GM11168 (cell line): ENCODE measurements at regions not wholly inside any gene's neighbourhood (a gene's known extent, or its start where the extent isn't known, plus 50 kb on each side); places are given as distances from the start of the nearest gene placed in this dataset.

ENCODE experiments used
- in situ Hi-C: fragments of 300-500 bp; cut with MboI; formaldehyde crosslinking; loops from one replicate; pipeline ENCODE4 v1.12.0; 2022; ENCODE audit warnings: low sequenced_read_pairs; ENCODE audit not compliant: unreplicated experiment

GRCh38 chr10:36109399-36110023, 467.4 kb upstream of the FZD8 start:
- in situ Hi-C loops: no loop called here

- in situ Hi-C loops: no loop called here
These were observed 455.6 kb upstream of the FZD8 start for GRCh38 chr10:36097696-36098095.

DNA sequence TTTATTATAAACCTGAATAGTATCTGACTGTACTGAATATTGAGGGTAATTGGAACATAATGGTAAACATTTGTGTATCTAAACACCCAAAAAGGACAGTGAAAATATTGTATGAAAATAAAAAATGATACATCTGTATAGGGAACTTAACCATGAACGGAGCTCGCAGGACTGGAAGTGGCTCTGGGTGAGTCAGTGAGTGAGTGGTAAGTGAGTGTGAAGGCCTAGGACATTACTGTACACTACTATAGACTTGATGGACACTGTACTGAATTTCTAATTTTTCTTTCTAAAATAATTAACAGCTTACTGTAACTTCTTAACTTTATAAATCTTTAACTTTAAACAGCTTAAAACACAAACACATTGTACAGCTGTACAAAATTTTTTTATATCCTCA, 454.5 kb upstream of the FZD8 start:
- in situ Hi-C loops: no loop called here

- in situ Hi-C loops: no loop called here
These were observed 452.0 kb upstream of the FZD8 start for GRCh38 chr10:36094096-36094495.

- in situ Hi-C loops: no loop called here
These were observed 450.0 kb upstream of the FZD8 start for GRCh38 chr10:36092116-36092515.

DNA sequence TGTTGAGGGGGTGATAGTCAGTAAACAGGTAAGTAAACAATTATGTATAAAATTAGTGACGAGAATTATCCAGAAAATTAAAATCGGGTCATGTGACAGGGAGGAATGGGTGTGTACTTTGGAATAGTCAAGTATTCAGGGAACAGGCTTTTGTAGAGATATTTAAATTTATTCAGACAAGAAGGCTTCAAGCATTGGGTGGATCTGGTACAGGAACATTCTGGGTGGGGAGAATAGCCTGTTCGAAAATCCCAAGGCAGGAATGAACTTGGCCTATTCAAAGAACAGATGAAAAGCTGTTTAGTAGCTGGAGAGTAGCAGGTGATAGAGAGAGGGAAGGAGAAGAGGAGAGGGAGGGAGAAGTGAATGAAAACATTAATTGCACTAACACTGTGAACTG, 448.9 kb upstream of the FZD8 start:
- in situ Hi-C loops: no loop called here

GRCh38 chr10:36089790-36090440, 447.8 kb upstream of the FZD8 start:
- in situ Hi-C loops: no loop called here

DNA sequence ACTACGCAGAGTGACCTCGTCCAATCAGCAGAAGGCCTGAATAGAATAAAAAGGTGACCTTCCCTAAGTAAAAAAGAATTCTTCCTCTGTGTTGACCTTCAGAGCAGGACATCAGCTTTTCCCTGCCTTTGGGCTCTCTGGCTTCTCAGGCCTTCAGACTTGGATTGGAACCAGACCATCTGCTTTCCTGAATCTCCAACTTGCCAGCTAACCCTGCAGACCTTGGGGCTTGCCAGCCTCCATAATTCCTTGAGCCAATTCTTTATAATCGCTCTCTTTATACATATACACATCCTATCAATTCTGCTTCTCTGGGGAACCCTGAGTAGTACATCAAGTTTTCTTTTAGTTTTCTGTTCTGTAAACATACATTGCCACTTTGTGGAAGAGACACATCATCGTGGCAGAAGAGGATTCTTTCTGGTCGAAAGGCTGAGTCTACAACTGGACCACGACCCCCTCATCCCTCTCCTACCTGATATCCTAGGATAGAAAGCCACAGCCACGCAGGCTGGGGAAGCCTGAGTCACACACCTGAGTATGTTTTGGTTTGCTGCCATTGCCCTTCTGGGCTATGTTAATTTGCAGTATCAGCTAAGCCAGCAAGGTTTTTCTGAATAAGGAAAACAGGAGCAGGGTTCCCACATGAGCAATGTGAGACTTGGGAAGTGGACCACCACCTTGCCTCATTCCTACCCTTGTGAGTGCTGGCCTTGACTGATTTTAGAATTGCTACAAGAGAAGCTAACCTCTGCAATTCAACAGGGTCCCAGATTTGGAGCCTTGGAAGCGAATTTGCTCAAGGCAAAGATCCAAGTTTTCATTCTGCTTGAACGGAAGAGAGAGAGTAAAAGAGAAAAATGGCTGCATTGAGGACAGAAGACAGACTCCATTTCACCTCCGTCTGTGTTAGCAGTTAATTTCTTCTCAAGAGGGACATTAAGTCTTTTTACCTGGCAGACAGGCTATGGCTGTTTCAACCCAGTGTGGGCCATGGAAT, 445.2 kb upstream of the FZD8 start:
- in situ Hi-C loops: no loop called here

DNA sequence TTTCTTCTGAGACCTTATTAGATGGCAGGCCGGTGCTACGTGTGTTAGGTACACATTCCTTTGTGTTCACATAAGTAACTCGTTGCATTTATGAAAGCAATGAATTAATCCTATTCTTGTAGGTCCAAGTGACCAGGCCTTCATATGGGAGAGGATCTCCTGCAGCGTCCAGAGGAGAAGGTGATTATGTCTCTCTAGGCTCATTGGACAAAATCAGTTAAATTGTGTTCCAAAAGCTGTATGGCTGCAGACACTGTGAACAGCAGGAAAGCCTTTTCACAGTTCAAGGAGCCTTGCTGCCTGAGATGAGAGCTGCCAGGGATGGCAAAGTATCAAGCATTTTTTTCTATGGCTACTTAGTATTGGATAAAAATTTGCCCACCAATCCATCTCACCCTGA, 433.1 kb upstream of the FZD8 start:
- in situ Hi-C loops: no loop called here

DNA sequence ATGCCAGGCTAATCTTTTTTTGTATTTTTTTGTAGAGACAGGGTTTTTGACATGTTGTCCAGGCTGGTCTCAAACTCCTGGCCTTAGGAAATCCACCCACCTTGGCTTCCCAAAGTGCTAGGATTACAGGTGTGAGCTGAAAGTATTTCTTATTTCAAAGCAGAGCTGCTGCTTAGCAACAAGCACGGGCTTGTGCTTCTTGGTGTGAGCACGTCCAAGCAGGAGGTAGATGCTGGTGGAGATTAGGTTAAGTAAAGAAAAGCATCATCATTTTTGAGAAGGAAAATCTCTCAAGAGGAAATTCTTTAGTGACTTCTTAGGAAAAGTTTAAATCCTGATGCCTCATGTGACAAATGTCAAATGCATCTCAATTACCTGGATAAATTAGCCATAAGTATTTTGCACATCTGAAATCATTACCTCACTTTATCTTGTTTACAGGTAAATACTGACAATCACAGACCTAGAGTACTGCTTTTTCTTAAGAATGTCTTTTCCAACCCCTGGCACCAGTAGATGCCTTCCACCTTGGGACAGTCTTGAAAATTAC, 431.8 kb upstream of the FZD8 start:
- in situ Hi-C loops: no loop called here

DNA sequence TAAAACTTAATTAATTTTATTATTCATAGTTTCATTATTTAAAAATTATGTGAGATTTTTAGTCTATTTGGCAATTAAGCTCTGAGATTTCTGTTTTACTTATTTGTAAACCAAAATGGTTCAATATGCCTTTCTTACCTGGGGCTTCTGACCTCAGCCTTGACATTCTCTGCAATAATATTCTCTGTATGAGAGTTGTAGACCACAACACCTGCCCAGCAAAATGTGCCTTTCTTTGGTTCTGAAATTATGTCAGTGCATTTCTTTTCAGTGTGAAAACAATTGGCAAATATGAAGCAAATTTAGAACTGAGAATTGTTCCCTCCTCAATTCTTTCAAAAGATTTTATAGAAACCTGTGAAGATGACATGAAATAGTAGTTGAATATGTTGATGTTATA, 426.4 kb upstream of the FZD8 start:
- in situ Hi-C loops: no loop called here

GRCh38 chr10:36067748-36068147, 425.7 kb upstream of the FZD8 start:
- in situ Hi-C loops: no loop called here

DNA sequence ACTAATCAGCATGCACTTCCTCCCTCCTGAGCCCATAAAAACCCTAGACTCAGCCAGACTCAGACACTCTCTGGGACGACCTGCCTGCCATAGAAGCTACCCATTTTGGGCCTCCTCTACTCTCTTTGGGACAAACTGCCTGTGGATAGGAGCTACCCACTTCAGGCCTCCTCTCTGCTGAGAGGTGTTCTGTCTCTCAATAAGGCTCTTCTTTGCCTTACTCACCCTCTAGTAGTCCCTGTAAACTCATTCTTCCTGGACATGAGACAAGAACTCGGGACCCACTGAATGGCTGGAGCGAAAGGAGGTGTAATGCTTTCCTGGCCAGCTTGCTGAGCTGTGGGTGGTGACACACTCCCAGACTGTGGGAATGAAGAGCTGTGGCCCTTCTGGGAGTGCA, 424.8 kb upstream of the FZD8 start:
- in situ Hi-C loops: no loop called here

DNA sequence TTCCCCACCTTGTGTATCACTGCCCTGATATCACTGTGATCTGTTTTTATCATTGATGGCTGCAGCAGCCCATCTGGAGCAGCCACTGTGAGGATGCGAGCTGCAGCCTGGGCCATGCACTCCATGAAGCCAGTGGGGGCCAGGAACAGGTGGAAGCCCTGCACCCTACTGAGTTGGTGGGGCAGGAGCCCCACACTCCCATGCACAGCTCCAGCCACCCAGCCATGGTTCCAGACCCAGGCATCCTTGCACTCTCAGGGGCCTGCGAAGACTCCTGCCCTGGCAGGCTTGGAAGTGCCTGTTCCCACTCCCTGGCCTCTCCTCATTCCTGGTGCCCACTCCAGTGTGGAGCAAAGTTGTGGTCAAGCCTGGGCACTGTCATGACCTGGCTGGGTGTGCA, 424.0 kb upstream of the FZD8 start:
- in situ Hi-C loops: no loop called here

DNA sequence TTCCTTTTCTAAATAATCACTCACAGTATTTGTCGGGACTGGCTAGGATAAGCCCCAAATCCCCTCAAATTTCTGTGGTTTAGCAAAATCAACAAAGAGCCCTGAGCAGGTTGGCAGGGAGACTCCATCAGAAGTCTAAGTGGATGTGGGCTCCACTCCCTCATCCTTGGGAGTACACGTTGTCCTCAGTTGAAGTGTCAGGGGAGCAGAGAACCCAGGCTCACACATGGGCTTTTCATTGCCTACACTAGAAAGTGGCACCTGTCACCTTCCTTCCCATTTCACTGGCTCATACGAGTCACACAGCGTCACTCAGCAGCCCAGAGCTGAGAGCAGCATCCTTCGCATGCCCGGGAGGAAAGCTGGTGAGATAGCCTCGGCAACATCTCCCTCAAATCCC, 421.3 kb upstream of the FZD8 start:
- in situ Hi-C loops: no loop called here

DNA sequence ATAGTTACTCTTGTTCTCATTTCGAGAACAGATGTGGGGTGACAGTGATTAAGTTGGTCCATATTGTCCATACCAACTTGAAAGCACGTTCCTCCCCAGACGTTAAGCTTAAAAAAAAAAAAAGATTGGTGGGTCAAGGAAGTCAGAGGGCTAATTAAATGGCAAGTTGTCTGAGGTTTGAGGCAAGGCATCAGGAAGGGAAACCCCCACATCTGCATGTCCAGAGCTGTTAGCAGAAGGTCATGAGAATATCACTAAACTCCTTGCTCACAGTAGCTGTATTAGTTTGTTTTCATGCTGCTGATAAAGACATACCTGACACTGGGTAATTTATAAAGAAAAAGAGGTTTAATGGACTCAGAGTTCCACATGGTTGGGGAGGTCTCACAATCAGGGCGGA, 415.6 kb upstream of the FZD8 start:
- in situ Hi-C loops: no loop called here

DNA sequence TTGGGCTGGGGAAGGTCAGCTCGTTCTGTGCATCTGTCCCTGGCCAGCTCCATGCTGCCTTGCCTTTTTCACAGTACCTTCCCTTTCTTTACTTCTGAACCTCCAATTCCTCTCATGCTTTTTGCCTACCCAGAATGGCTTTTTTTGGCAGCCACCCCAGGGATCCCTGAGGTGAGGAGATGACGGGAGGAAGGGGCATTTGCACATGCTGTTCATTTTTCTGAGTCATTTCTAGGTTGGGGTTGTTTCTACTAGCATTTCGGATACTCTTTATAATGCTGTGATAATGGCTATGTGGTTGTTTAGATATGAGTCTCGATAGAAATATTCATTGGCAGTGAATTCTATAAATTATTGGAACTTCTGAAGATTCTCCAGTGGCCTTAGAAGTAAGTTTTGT, 415.1 kb upstream of the FZD8 start:
- in situ Hi-C loops: no loop called here

GRCh38 chr10:36053775-36054174, 411.7 kb upstream of the FZD8 start:
- in situ Hi-C loops: no loop called here

DNA sequence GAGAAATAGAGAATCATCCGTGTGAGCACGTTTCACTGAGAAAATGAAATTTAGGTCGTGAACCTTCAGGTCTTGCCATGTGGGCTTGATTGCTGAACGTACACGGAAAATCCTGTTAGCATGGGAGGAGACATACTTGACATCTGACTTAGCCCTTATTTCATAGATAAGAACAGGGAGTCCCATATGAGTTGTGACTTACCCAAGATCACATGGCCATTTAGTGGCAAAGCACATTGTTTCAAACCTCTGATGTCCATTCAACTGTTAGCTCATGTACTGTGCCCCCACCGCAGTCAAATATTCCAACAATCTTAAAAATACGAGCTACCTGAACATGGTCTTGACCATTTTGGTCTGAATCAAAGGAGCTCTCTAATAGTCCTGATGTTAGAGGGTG, 411.2 kb upstream of the FZD8 start:
- in situ Hi-C loops: no loop called here

DNA sequence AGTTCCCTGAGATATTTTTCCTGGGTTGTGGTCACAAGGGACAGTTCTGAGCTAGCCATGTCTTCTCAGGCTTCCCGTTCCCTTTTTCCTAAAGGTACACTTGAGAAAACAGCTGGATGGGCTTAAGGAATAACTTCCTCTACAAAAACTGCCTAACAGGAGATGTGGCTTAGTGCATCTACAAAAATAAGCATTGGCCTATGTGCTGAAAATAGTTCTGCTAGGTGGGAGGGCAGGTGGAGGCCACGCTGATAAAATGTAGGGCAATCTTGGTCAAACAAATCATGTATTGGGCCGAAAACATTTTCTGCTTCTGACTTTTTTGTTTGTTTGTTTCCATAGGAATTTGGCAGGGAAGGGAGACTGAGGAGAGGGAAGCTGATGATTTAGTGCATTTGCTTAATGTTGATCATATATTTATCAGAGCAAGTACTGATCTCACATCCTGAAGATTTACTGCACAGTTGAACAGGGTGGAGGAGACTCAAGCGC, 409.4 kb upstream of the FZD8 start:
- in situ Hi-C loops: no loop called here
